GM12891 (cell line): ENCODE measurements at regions not wholly inside any gene's neighbourhood (a gene's known extent, or its start where the extent isn't known, plus 50 kb on each side); places are given as distances from the start of the nearest gene placed in this dataset.

Experiments used
- PAX5 ChIP-seq: IDR thresholded peaks from 2 replicates; pipeline ENCODE4 v1.6.1; 2011; ENCODE audit warnings: low read length, moderate library complexity, mild to moderate bottlenecking; ENCODE audit not compliant: insufficient read depth, severe bottlenecking
- POLR2A ChIP-seq: IDR thresholded peaks from 2 replicates; pipeline ENCODE4 v1.6.1; 2011; ENCODE audit warnings: low read depth, low read length, control low read depth
- POLR2AphosphoS5 ChIP-seq: IDR thresholded peaks from 2 replicates; pipeline ENCODE4 v1.6.1; 2011; ENCODE audit warnings: low read depth, low read length, control low read depth
- POU2F2 ChIP-seq: IDR thresholded peaks from 2 replicates; pipeline ENCODE4 v1.6.1; 2011; ENCODE audit warnings: low read depth, mild to moderate bottlenecking, control low read depth, low read length, moderate library complexity
- SPI1 ChIP-seq: IDR thresholded peaks from 2 replicates; pipeline ENCODE4 v1.6.1; 2011; ENCODE audit warnings: low read depth, low read length, control low read depth
- TAF1 ChIP-seq: IDR thresholded peaks from 2 replicates; pipeline ENCODE4 v1.6.1; 2011; ENCODE audit warnings: low read depth, low read length, control low read depth

GRCh38 chr10:117699436-117700075 lies 157.0 kb downstream of the EMX2 start:
- TF ChIP-seq POLR2A (no peak), TAF1 (no peak), POLR2AphosphoS5 (no peak), SPI1 (no peak), POU2F2 (no peak), PAX5 (no peak)
